A549 (cell line): ENCODE measurements at regions not wholly inside any gene's neighbourhood (a gene's known extent, or its start where the extent isn't known, plus 50 kb on each side); places are given as distances from the start of the nearest gene placed in this dataset.

Experiments used
- ATAC-seq, 2 experiments: fragments of 200-7000 bp in 1 of 2; fragments of >200 bp in 1 of 2; cut with Nextera tagmentation in 1 of 2; cut with Tn5 transposase in 1 of 2; 3 replicates each; pipeline versions ENCODE4 v1.8.0 to v1.9.1; 2018 to 2020; ENCODE audit warnings: mild to moderate bottlenecking in 1 of 2, moderate library complexity in 1 of 2
- CTCF ChIA-PET: fragments of 300-600 bp; sonication (Branson Sonifier 250); formaldehyde crosslinking; extraction: SDS; loops from one replicate; lab custom pipeline; 2021; ENCODE audit warnings: antibody characterized with exemption, inconsistent platforms; lab: Yijun Ruan, JAX
- POLR2A ChIA-PET: fragments of 350-600 bp; formaldehyde crosslinking; extraction: SDS; loops from one replicate; lab custom pipeline; 2021; ENCODE audit warnings: antibody characterized with exemption, inconsistent platforms; lab: Yijun Ruan, JAX
- DNase-seq, 2 experiments: peaks; one replicate each; pipeline versions ENCODE4 v3.0.0 to v3.0.0-alpha.2; 2011 to 2016; ENCODE audit warnings: low read depth in 1 of 2, low spot score in 1 of 2
- FAIRE-seq: peaks from 2 replicates; lab custom pipeline; 2011; peaks lifted over from hg19 to GRCh38; lab: Jason Lieb, UNC
- H3K27ac ChIP-seq, 2 experiments: fragments of >200 bp; sonication (Bioruptor Twin); formaldehyde crosslinking; 3 replicates each; pipeline ENCODE4 v1.5.1; 2016 to 2017
- H3K4me1 ChIP-seq: fragments of >200 bp; sonication (Bioruptor Twin); formaldehyde crosslinking; 3 replicates; pipeline ENCODE4 v1.6.1; 2016
- H3K4me2 ChIP-seq: fragments of >200 bp; sonication (Bioruptor Twin); formaldehyde crosslinking; 3 replicates; pipeline ENCODE4 v1.6.1; 2016
- H3K4me3 ChIP-seq: fragments of >200 bp; sonication (Bioruptor Twin); formaldehyde crosslinking; 3 replicates; pipeline ENCODE4 v1.5.1; 2016
- H3K9me3 ChIP-seq: fragments of >200 bp; sonication (Bioruptor Twin); formaldehyde crosslinking; 3 replicates; pipeline ENCODE4 v1.6.1; 2016
- CBX8 ChIP-seq: fragments of 200-600 bp; sonication (generic); IDR thresholded peaks from 2 replicates; pipeline ENCODE4 v1.6.1; 2016
- CEBPB ChIP-seq, 2 experiments: fragments of >200 bp in 1 of 2; sonication (Bioruptor Twin) in 1 of 2; formaldehyde crosslinking in 1 of 2; IDR thresholded peaks; 2 replicates each; pipeline ENCODE4 v1.6.1; 2012 to 2016
- EHF ChIP-seq: fragments of 250-450 bp; sonication (Bioruptor Pico); IDR thresholded peaks from 2 replicates; pipeline ENCODE4 v1.5.0; 2020; ENCODE audit warnings: mild to moderate bottlenecking
- ESRRA ChIP-seq: fragments of 150-350 bp; IDR thresholded peaks from 2 replicates; pipeline ENCODE4 v1.6.1; 2014; ENCODE audit warnings: mild to moderate bottlenecking, low read length, borderline replicate concordance
- FOSB ChIP-seq: fragments of 250-450 bp; sonication (Bioruptor Pico); IDR thresholded peaks from 2 replicates; pipeline ENCODE4 v1.5.0; 2020; ENCODE audit warnings: mild to moderate bottlenecking, moderate library complexity
- FOSL2 ChIP-seq, 2 experiments: fragments of 450-650 bp in 1 of 2; fragments of >200 bp in 1 of 2; sonication (Bioruptor Twin) in 1 of 2; formaldehyde crosslinking; IDR thresholded peaks; 2 replicates each; pipeline versions ENCODE4 v1.5.0 to v1.6.1; 2016 to 2020; ENCODE audit warnings: mild to moderate bottlenecking in 1 of 2, moderate library complexity in 1 of 2
- HES2 ChIP-seq: fragments of >200 bp; sonication (Bioruptor Twin); formaldehyde crosslinking; IDR thresholded peaks from 2 replicates; pipeline ENCODE4 v1.6.1; 2016
- HMGXB4 ChIP-seq: fragments of 250-450 bp; sonication (Bioruptor Pico); IDR thresholded peaks from 2 replicates; pipeline ENCODE4 v1.5.0; 2021; ENCODE audit warnings: mild to moderate bottlenecking, moderate library complexity, borderline replicate concordance
- HOXA7 ChIP-seq: fragments of 250-450 bp; sonication (Bioruptor Pico); IDR thresholded peaks from 2 replicates; pipeline ENCODE4 v1.5.0; 2020; ENCODE audit warnings: mild to moderate bottlenecking, moderate library complexity
- HOXB13 ChIP-seq: fragments of 250-450 bp; sonication (Bioruptor Pico); IDR thresholded peaks from 2 replicates; pipeline ENCODE4 v1.5.0; 2020; ENCODE audit warnings: low read depth, mild to moderate bottlenecking, moderate library complexity
- KDM5A ChIP-seq: fragments of 200-600 bp; sonication (generic); IDR thresholded peaks from 2 replicates; pipeline ENCODE4 v1.6.1; 2016; ENCODE audit warnings: antibody characterized with exemption, mild to moderate bottlenecking
- MAZ ChIP-seq: fragments of 150-350 bp; IDR thresholded peaks from 2 replicates; pipeline ENCODE4 v1.6.1; 2014; ENCODE audit warnings: antibody characterized with exemption, low read depth, low read length, borderline replicate concordance
- MYC ChIP-seq: IDR thresholded peaks from 2 replicates; pipeline ENCODE4 v1.6.1; 2012; ENCODE audit warnings: mild to moderate bottlenecking, inconsistent platforms, low read length, improper control_type of control experiment, borderline replicate concordance
- NR3C1 ChIP-seq: fragments of >200 bp; sonication (Bioruptor Twin); formaldehyde crosslinking; IDR thresholded peaks from 3 replicates; pipeline ENCODE4 v1.6.1; 2017
- POLR2A ChIP-seq: IDR thresholded peaks from 2 replicates; pipeline ENCODE4 v1.6.1; 2012; ENCODE audit warnings: mild to moderate bottlenecking, low read length
- POLR2AphosphoS2 ChIP-seq: conservative IDR thresholded peaks from 2 replicates; pipeline ENCODE4 v1.6.1; 2012; ENCODE audit warnings: low read length, improper control_type of control experiment, inconsistent platforms
- RAD21 ChIP-seq, 2 experiments: fragments of >200 bp in 1 of 2; sonication (Bioruptor Twin) in 1 of 2; formaldehyde crosslinking in 1 of 2; IDR thresholded peaks in 1 of 2; conservative IDR thresholded peaks in 1 of 2; 2 replicates in 1 of 2; 3 replicates in 1 of 2; pipeline ENCODE4 v1.6.1; 2012 to 2018; ENCODE audit warnings: inconsistent platforms in 1 of 2
- RCOR1 ChIP-seq: fragments of 150-350 bp; IDR thresholded peaks from 2 replicates; pipeline ENCODE4 v1.6.1; 2014; ENCODE audit warnings: antibody characterized with exemption, low read length, low read depth
- RFX5 ChIP-seq: fragments of 450-650 bp; IDR thresholded peaks from 2 replicates; pipeline ENCODE4 v1.7.1; 2014; ENCODE audit warnings: antibody characterized with exemption, mild to moderate bottlenecking, moderate library complexity
- SREBF2 ChIP-seq: fragments of 450-650 bp; IDR thresholded peaks from 2 replicates; pipeline ENCODE4 v1.6.1; 2014; ENCODE audit warnings: mild to moderate bottlenecking, moderate library complexity
- TFCP2L1 ChIP-seq: fragments of 250-450 bp; sonication (Bioruptor Pico); IDR thresholded peaks from 2 replicates; pipeline ENCODE4 v1.5.0; 2021; ENCODE audit warnings: mild to moderate bottlenecking
- USF2 ChIP-seq: fragments of 450-650 bp; IDR thresholded peaks from 2 replicates; pipeline ENCODE4 v1.6.1; 2014; ENCODE audit warnings: antibody characterized with exemption
- WGBS: methylation state at CpG from one replicate; pipeline ENCODE4 v1.1.6; 2017; ENCODE audit errors: missing lambda C conversion rate; 5-methylcytosine and 5-hydroxymethylcytosine counted together
- TF ChIP-seq, protein P1 (sequence below): IDR thresholded peaks from 2 replicates; pipeline ENCODE4 v1.6.1; 2012; ENCODE audit warnings: low read depth, borderline replicate concordance

- ChIA-PET POLR2A (no interaction called here), CTCF (interaction anchor here (0.6 to 1.3 kb wide), 4 partner anchors 8 to 228 kb away, joined by 3 to 6 read pairs (median 3); no protein-coding TSS in a partner anchor)
- no peak overlapping the region for H3K4me3 ChIP-seq
- H3K4me1 ChIP-seq = peaks cover 15% of the 10 kb centered on the region
- no peak for FAIRE-seq
- no peaks in the 10 kb centered on the region for H3K9me3 ChIP-seq
- 96% methylated on average over 9 of the region's 14 CpGs for WGBS
- TF ChIP-seq FOSB (CRISPR knock-in tag) (no peak), RFX5 (no peak), EHF (CRISPR knock-in tag) (no peak), FOSL2 (IDR thresholded peaks at IDR 0.05) (no peak), FOSL2 (CRISPR knock-in tag; IDR thresholded peaks at IDR 0.05) (no peak), RAD21 (conservative IDR thresholded peaks at IDR 0.05 in 1 of 2, IDR thresholded peaks at IDR 0.05 in 1 of 2) (no peak), CBX8 (no peak), HES2 (no peak), POLR2A (no peak)
- TF ChIP-seq, all 56 proteins: peak for 0
- DNase-seq (no peak), ATAC-seq (no peak)
- no peak overlapping the region for H3K4me2 ChIP-seq
- peak overlapping the region in 1 of 2 experiments; percentile 46; a peak in 1 of 6 replicates for H3K27ac ChIP-seq
Observed at GRCh38 chr11:69416143-69416515, 65.3 kb upstream of the LINC01488 start.

GRCh38 chr11:69416762-69417698 is 64.4 kb upstream of the LINC01488 start:
- ChIA-PET POLR2A (no interaction called here), CTCF (interaction anchor here (0.6 to 1.3 kb wide), 4 partner anchors 9 to 227 kb away, joined by 3 to 6 read pairs (median 3); no protein-coding TSS in a partner anchor)
- peak overlapping the region in 1 of 2 experiments; percentile 46; a peak in 2 of 6 replicates for H3K27ac ChIP-seq
- H3K4me2 ChIP-seq = no peak overlapping the region
- TF ChIP-seq CEBPB (IDR thresholded peaks at IDR 0.05) (no peak), ESRRA (no peak), MAZ (no peak), SREBF2 (no peak), POLR2AphosphoS2 (no peak), POLR2A (no peak), TFCP2L1 (CRISPR knock-in tag) (no peak), HOXA7 (CRISPR knock-in tag) (no peak), FOSL2 (IDR thresholded peaks at IDR 0.05) (no peak), FOSL2 (CRISPR knock-in tag; IDR thresholded peaks at IDR 0.05) (no peak), HOXB13 (CRISPR knock-in tag) (no peak), HMGXB4 (CRISPR knock-in tag) (no peak)
- TF ChIP-seq, protein P1, sequence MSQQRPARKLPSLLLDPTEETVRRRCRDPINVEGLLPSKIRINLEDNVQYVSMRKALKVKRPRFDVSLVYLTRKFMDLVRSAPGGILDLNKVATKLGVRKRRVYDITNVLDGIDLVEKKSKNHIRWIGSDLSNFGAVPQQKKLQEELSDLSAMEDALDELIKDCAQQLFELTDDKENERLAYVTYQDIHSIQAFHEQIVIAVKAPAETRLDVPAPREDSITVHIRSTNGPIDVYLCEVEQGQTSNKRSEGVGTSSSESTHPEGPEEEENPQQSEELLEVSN = no peak
- peaks cover 21% of the 10 kb centered on the region for H3K4me1 ChIP-seq
- FAIRE-seq = no peak
- H3K9me3 ChIP-seq = no peaks in the 10 kb centered on the region
- 91% methylated on average over 27 of the region's 27 CpGs for WGBS
- ATAC-seq = no peak
- no peak for DNase-seq
- H3K4me3 ChIP-seq = no peak overlapping the region

DNA sequence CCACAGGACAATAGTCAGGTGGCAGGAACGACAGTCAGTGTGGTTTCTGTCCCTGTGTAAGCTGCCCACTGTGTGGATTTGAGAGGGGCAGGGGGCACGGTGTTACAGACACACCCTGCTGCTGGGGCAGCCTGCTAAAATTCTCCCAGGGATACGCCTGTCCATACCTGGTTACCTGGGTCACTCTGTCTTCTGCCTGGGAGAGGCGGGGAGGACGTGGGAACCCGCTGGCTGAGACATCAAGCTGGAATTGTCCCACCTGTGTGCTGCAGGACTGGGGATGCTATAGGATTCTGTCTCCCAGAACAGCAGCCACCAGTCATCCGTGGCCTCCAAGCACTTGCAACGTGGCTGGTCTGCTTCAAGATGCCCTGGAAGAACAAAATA is 63.8 kb upstream of the LINC01488 start:
- ChIA-PET POLR2A (no interaction called here), CTCF (no interaction called here)
- no peak for DNase-seq
- ATAC-seq = no peak
- FAIRE-seq = no peak
- peak overlapping the region in 1 of 2 experiments; percentile 46; a peak in 2 of 6 replicates for H3K27ac ChIP-seq
- no peak overlapping the region for H3K4me2 ChIP-seq
- H3K9me3 ChIP-seq = no peaks in the 10 kb centered on the region
- no peak overlapping the region for H3K4me3 ChIP-seq
- H3K4me1 ChIP-seq = peaks cover 21% of the 10 kb centered on the region
- WGBS = 89% methylated on average over 8 of the region's 8 CpGs
- TF ChIP-seq MYC (no peak), USF2 (no peak), HMGXB4 (CRISPR knock-in tag) (no peak), RCOR1 (no peak), NR3C1 (no peak), KDM5A (no peak)
